ENCODE measurements at regions not wholly inside any gene's neighbourhood (a gene's known extent, or its start where the extent isn't known, plus 50 kb on each side); places are given as distances from the start of the nearest gene placed in this dataset.

DNA sequence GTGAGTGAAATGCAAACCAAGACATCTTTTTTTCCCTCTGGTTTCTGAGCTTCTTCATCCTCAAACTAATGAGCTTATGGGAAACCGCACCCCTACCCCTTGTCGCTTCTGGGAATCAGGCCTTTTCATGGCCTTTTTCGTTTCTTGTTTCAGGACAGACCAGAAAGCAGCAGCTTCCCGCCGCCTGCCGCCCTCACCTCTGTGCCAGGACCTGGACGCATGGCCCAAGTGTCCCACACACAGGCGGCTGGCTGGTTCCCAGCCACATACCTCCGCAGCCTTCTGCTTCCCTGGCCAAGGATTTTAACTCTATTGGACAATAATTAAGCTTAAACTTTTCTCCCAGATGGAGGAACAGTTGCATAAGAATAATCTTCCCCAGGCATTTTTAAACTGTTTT is 114.1 kb upstream of the SLITRK1 start:
- CTCF ChIA-PET: no interaction called here
- BruUV-seq (replicated peaks): no TSS peak
- Histone ChIP-seq H3K27me3 (ENCODE audit: low read length) (no peaks in the 10 kb centered on the region), H2AFZ (ENCODE audit: low read length) (no peak overlapping the region), H3K36me3 (ENCODE audit: low read depth, low read length) (no peaks in the 10 kb centered on the region), H4K20me1 (ENCODE audit: low read length) (no peaks in the 10 kb centered on the region), H3K79me2 (ENCODE audit: low read length) (no peaks in the 10 kb centered on the region), H3K9ac (ENCODE audit: low read length) (no peak overlapping the region), H3F3A (ENCODE audit: low read length, unreplicated experiment) (no peaks in the 10 kb centered on the region), H3K4me3 (ENCODE audit: low read length) (no peak overlapping the region), H3K4me1 (ENCODE audit: insufficient read depth, low read length) (no peaks in the 10 kb centered on the region), H3K9me3 (ENCODE audit: low read length) (no peaks in the 10 kb centered on the region), H3K27ac (ENCODE audit: low read length) (no peak overlapping the region), H3K9me2 (replicated peaks; ENCODE audit: low read length) (no peaks in the 10 kb centered on the region), H3K4me2 (ENCODE audit: low read length) (no peak overlapping the region)
- POLR2A ChIA-PET (ENCODE audit: unreplicated experiment): no interaction called here
- TF ChIP-seq EZH2phosphoT487 (IDR thresholded peaks at IDR 0.05; ENCODE audit: borderline replicate concordance, low read length): no peak
- no peak for TF ChIP-seq EZH2 (IDR thresholded peaks at IDR 0.05; ENCODE audit: low read length, unreplicated experiment)
- TF ChIP-seq, protein P1, sequence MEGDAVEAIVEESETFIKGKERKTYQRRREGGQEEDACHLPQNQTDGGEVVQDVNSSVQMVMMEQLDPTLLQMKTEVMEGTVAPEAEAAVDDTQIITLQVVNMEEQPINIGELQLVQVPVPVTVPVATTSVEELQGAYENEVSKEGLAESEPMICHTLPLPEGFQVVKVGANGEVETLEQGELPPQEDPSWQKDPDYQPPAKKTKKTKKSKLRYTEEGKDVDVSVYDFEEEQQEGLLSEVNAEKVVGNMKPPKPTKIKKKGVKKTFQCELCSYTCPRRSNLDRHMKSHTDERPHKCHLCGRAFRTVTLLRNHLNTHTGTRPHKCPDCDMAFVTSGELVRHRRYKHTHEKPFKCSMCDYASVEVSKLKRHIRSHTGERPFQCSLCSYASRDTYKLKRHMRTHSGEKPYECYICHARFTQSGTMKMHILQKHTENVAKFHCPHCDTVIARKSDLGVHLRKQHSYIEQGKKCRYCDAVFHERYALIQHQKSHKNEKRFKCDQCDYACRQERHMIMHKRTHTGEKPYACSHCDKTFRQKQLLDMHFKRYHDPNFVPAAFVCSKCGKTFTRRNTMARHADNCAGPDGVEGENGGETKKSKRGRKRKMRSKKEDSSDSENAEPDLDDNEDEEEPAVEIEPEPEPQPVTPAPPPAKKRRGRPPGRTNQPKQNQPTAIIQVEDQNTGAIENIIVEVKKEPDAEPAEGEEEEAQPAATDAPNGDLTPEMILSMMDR (conservative IDR thresholded peaks at IDR 0.05; ENCODE audit: low read depth, low read length): no peak
- ATAC-seq (no peak), DNase-seq (no peak)
- intact Hi-C loops (cut with micrococcal nuclease): no loop called here

DNA sequence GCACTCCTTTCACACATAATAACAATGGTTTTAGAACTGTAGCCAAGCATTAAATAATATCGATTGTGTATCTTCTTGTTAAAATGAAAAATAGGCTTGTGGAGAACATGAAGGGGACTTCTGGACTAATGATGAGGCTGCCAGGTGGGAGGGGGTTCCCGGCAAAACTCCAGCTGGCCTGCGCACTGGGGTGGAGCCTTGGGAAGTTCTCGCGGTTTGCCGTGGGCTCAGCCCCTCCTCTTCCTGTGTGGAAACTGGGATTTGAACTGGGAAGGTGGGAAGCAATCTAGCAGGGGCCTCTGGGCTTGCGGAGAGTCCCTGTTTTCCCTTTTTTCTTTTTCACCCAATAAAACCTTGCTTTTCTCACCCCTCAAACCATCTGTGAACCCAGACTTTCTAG is 113.7 kb upstream of the SLITRK1 start:
- no peaks in the 10 kb centered on the region for H3K4me1 ChIP-seq (ENCODE audit: insufficient read depth, low read length)
- intact Hi-C loops (cut with micrococcal nuclease): no loop called here
- no peaks in the 10 kb centered on the region for H3K9me3 ChIP-seq (ENCODE audit: low read length)
- no peak overlapping the region for H3K27ac ChIP-seq (ENCODE audit: low read length)
- H3K36me3 ChIP-seq (ENCODE audit: low read depth, low read length): no peaks in the 10 kb centered on the region
- DNase-seq (no peak), ATAC-seq (no peak)
- no peak overlapping the region for H3K4me2 ChIP-seq (ENCODE audit: low read length)
- no peaks in the 10 kb centered on the region for H3K9me2 ChIP-seq (replicated peaks; ENCODE audit: low read length)
- no TSS peak for BruUV-seq (replicated peaks)
- CTCF ChIA-PET: no interaction called here
- H2AFZ ChIP-seq (ENCODE audit: low read length): no peak overlapping the region
- POLR2A ChIA-PET (ENCODE audit: unreplicated experiment): no interaction called here
- H3K9ac ChIP-seq (ENCODE audit: low read length): no peak overlapping the region
- no peak overlapping the region for H3K4me3 ChIP-seq (ENCODE audit: low read length)
- no peaks in the 10 kb centered on the region for H3F3A ChIP-seq (ENCODE audit: low read length, unreplicated experiment)
- H4K20me1 ChIP-seq (ENCODE audit: low read length): no peaks in the 10 kb centered on the region
- no peaks in the 10 kb centered on the region for H3K79me2 ChIP-seq (ENCODE audit: low read length)
- TF ChIP-seq EZH2phosphoT487 (IDR thresholded peaks at IDR 0.05; ENCODE audit: borderline replicate concordance, low read length) (no peak), EZH2 (IDR thresholded peaks at IDR 0.05; ENCODE audit: low read length, unreplicated experiment) (no peak)
- TF ChIP-seq, protein P1 (conservative IDR thresholded peaks at IDR 0.05; ENCODE audit: low read depth, low read length): no peak
- no peaks in the 10 kb centered on the region for H3K27me3 ChIP-seq (ENCODE audit: low read length)

DNA sequence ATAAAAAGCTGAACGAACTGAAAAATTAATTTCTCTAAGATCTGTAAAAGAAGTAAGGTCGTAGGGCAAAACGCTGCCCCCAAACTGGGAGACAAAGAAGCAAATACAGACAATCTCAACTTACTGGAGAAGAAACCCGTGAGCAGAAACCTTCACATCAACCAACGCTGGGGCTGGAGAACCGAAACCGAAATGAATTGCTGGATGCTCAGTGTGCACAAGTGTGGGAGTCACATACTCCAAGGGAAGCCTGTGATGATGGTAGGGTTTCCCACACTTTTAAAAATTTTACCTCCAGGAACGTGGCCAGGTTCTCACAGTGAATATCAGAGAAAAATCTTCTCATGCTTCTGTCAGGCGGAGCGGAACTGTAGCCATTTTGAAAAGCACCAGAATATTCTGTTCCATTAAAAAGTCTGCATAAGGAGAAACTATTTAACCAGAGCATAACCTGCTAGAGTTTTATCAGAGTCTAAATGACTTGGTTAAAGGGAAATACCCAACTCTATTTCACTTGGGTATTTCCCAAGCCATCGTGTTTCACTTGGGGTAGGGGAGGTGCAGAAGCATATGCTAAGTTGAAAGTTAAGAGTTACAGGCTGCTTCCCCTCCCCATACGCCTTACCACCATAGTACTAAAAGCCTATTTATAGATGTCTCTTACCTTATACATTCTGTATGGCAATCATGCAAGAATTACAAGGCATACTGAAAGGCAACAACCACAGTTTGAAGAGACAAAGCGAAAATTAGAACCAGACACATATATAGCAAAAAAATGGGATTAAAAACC is 110.5 kb upstream of the SLITRK1 start:
- Histone ChIP-seq H3K4me2 (ENCODE audit: low read length) (no peak overlapping the region), H3K9me3 (ENCODE audit: low read length) (no peaks in the 10 kb centered on the region), H3K79me2 (ENCODE audit: low read length) (no peaks in the 10 kb centered on the region), H3K27me3 (ENCODE audit: low read length) (no peaks in the 10 kb centered on the region), H3K9ac (ENCODE audit: low read length) (no peak overlapping the region), H3F3A (ENCODE audit: low read length, unreplicated experiment) (no peaks in the 10 kb centered on the region), H3K9me2 (replicated peaks; ENCODE audit: low read length) (no peaks in the 10 kb centered on the region), H4K20me1 (ENCODE audit: low read length) (no peaks in the 10 kb centered on the region), H2AFZ (ENCODE audit: low read length) (no peak overlapping the region), H3K4me3 (ENCODE audit: low read length) (no peak overlapping the region), H3K27ac (ENCODE audit: low read length) (no peak overlapping the region), H3K4me1 (ENCODE audit: insufficient read depth, low read length) (no peaks in the 10 kb centered on the region), H3K36me3 (ENCODE audit: low read depth, low read length) (no peaks in the 10 kb centered on the region)
- ATAC-seq (no peak), DNase-seq (no peak)
- no peak for TF ChIP-seq EZH2 (IDR thresholded peaks at IDR 0.05; ENCODE audit: low read length, unreplicated experiment)
- no peak for TF ChIP-seq EZH2phosphoT487 (IDR thresholded peaks at IDR 0.05; ENCODE audit: borderline replicate concordance, low read length)
- TF ChIP-seq, protein P1 (conservative IDR thresholded peaks at IDR 0.05; ENCODE audit: low read depth, low read length): no peak
- BruUV-seq (replicated peaks): no TSS peak
- ChIA-PET CTCF (no interaction called here), POLR2A (ENCODE audit: unreplicated experiment) (no interaction called here)
- intact Hi-C loops (cut with micrococcal nuclease): no loop called here
